ENCODE measurements at regions not wholly inside any gene's neighbourhood (a gene's known extent, or its start where the extent isn't known, plus 50 kb on each side); places are given as distances from the start of the nearest gene placed in this dataset.
"Not testable (repeated sequence)": the region's sequence is repeated elsewhere in the genome, so short reads cannot be mapped to it uniquely, and the experiment has no call there.

- in situ Hi-C loops (cut with MboI; ENCODE audit: low sequenced_read_pairs), result no loop called here
Measured at GRCh38 chr11:98060759-98061158, 960.0 kb upstream of the CNTN5 start.

DNA sequence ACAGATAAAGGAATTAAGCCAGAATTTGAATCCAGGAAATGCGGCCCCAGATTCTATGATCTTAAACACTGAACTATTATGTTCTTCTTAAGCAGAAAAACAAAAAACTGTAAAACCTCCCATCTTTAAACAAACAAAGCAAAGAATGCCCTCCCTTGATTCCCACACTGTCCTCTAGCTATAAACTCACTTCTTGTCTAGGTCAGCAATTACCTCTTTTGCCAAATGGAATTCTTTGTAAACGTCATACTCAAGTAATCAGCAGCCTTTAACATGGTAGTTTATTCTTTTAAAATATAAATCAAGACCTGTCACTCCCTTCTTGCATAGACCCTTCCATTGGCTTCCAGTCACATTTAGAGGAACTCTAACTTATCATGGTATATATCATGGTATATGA is 958.9 kb upstream of the CNTN5 start:
- in situ Hi-C loops (cut with MboI; ENCODE audit: low sequenced_read_pairs), result no loop called here

GRCh38 chr11:98062714-98063113 is 958.0 kb upstream of the CNTN5 start:
- in situ Hi-C loops (cut with MboI; ENCODE audit: low sequenced_read_pairs), result no loop called here

DNA sequence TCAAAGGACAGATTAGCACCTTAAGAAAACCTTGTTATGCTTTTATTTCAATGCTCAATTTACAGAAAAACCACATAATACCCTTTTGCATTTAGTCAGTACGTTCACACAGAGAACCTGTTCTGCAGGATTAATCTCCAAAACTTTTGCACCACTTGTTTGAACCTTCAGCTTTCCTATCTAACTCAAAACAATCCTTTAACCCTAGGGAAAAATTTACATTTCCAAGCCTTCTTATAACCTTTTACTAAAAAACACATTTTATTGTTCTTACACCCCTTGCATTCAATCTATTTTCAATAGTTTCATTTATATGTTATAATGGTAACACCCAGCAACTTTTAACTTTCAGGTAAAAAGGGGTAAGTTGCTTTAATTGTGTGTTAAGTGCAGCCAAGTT is 952.5 kb upstream of the CNTN5 start:
- in situ Hi-C loops (cut with MboI; ENCODE audit: low sequenced_read_pairs), result no loop called here

DNA sequence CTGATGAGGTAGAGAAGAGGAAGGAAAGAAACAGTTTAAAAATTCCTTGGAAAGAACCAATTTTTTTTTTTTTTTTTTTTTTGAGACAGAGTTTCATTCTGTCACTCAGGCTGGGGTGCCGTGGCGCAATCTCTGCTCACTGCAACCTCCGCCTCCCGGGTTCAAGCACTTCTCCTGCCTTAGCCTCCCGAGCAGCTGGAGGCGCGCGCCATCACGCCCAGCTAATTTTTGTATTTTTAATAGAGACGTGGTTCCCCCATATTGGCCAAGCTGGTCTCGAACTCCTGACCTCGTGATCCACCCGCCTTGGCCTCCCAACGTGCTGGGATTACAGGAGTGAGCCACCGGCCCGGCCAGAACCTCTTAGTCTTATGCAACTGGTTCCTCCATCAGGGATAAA is 951.6 kb upstream of the CNTN5 start:
- in situ Hi-C loops (cut with MboI; ENCODE audit: low sequenced_read_pairs), result not testable (repeated sequence)

- in situ Hi-C loops (cut with MboI; ENCODE audit: low sequenced_read_pairs), result no loop called here
Measured at GRCh38 chr11:98069861-98070260, 950.9 kb upstream of the CNTN5 start.

DNA sequence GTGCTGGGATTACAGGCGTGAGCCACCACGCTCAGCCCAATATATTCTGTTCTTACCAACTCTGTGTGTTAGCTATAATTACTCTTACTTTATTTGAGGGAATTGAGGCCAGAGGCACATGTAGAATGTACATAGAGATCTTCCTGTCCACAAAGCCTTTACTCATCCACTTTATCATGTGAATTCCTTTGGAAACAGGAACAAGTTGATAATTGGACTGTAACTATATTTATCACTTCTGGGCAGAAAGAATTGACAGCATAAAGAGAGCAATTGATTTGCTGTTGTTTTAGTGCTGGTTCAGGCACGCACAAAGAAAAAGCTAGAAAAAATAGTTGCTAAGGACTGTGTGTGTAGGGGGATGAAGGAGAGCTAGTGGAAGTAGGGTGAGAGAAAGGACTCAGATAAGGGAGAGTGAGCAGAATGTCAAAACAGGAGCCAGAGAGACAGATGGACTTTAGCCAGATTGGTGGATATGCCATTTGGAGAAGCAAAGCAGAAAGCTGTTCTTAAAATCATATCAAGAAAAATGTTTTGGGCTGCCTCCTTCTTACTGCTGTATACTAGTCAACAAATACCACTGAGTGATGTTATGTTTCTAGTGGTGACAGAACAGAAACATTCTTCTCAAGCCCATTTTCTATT is 929.8 kb upstream of the CNTN5 start:
- in situ Hi-C loops (cut with MboI; ENCODE audit: low sequenced_read_pairs), result no loop called here

- in situ Hi-C loops (cut with MboI; ENCODE audit: low sequenced_read_pairs), result no loop called here
Measured at GRCh38 chr11:98099371-98099770, 921.4 kb upstream of the CNTN5 start.

GRCh38 chr11:98100689-98101088 is 920.1 kb upstream of the CNTN5 start:
- in situ Hi-C loops (cut with MboI; ENCODE audit: low sequenced_read_pairs), result no loop called here

GRCh38 chr11:98101329-98101728 is 919.4 kb upstream of the CNTN5 start:
- in situ Hi-C loops (cut with MboI; ENCODE audit: low sequenced_read_pairs), result no loop called here

DNA sequence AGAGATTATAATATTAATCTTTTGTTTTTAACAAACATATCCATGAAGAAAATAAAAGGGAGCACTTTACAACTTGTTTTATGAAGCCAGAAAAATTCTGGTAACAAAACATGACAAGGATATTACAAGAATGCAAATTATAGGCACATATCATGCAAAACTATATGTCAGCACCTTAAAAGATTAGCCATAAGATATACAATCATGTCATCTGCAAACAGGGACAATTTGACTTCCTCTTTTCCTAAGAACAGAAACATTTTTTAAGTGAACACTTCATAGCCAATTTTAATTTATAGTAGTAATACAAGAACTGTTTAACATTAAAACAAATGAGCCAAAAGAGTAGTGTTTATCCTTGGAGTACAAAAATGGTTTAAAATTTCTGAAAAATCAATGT is 916.5 kb upstream of the CNTN5 start:
- in situ Hi-C loops (cut with MboI; ENCODE audit: low sequenced_read_pairs), result no loop called here

- in situ Hi-C loops (cut with MboI; ENCODE audit: low sequenced_read_pairs), result no loop called here
Measured at GRCh38 chr11:98107736-98108135, 913.0 kb upstream of the CNTN5 start.

DNA sequence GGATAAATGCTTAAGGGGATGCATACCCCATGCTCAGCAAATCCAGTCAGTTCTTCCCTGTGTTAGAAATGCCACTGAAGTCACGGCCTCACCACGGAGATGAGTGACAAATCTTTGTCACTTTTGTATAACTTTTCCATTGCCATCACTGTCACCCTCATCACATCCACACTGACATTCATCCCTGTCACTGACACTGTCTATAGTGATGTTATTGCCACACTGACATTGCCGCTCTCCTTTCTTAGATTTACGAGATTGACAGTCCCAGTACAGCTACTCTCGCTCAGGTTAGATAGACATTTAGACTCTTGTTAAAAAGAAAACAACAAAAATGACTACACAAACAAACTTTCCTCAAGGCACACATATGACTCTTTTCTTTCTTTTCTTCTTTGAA is 910.7 kb upstream of the CNTN5 start:
- in situ Hi-C loops (cut with MboI; ENCODE audit: low sequenced_read_pairs), result no loop called here

- in situ Hi-C loops (cut with MboI; ENCODE audit: low sequenced_read_pairs), result no loop called here
Measured at GRCh38 chr11:98115873-98116272, 904.9 kb upstream of the CNTN5 start.

DNA sequence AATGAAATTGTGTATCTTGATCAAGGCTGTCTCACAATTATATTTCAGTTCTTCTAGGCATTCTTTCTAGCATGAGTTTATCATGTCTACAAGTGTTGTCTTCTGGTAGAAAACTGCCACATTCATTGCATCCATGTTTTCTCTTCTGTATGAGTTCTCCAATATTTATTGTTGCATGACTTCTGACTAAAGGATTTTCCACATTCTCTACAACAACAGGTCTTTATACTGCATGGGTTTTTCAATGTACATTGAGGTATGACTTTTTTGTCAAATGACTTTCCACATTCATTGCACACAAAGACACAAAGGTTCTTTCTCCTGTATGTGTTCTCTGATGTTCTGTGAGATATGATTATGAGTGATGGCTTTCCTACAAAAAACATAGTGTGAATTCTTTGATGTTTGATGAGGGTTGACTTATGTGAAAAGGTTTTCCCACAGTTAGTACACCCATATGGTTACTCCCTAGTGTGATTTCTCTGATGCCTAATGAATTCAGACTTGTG is 890.6 kb upstream of the CNTN5 start:
- in situ Hi-C loops (cut with MboI; ENCODE audit: low sequenced_read_pairs), result no loop called here

DNA sequence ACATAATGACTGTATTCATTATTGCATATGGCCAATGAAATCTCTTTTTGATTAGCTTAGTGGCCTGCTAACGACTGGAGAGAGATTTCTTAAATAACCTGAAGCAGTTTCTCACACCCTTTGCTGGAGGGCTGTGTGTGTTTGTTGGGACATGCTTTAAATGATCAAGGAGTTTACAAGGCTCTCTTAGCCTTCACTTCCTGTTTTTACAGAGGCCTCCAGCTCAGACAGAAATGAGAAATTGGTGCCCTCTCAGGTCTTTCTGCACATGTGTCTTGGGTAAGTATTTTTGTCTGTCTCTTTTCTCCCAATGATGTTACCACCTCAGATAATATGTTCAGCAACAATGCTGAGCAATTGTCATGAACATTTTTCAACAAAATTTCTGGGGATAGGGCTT is 884.4 kb upstream of the CNTN5 start:
- in situ Hi-C loops (cut with MboI; ENCODE audit: low sequenced_read_pairs), result no loop called here

DNA sequence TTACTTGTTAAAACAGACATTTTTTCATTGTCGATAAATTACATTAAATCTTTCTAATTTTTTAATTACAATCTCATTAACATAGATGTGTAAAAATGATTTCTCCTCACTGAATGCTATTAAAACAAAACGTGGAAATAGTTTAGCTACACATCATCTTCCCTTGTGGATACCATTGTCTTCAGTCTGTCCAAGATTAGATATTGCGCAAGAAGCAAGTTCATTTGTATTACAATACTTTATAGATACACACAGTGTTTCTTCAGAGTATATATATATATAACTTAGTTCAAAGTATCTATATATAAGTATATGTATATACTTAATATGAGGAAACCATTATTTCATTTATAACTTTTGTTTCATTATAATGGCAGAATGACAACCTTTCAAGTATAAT is 883.3 kb upstream of the CNTN5 start:
- in situ Hi-C loops (cut with MboI; ENCODE audit: low sequenced_read_pairs), result no loop called here

DNA sequence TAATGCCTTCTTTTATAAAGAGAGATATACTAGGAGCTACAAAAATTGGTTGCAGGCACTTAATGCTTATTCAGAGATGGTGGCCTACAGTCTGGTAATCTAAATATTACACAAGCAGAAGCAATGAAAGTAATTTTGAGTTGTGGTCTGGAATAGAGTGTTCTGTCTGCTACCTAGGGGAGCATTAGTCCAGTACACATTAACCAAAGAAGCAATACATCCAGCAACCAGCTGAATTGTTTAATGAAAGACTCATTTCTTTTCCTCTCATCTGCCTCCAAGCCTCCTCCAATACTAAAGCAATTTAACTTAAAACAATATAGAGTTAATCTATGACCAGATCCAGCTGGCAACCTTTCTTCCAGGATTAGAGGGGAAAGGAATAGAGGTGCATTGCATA is 877.1 kb upstream of the CNTN5 start:
- in situ Hi-C loops (cut with MboI; ENCODE audit: low sequenced_read_pairs), result no loop called here

DNA sequence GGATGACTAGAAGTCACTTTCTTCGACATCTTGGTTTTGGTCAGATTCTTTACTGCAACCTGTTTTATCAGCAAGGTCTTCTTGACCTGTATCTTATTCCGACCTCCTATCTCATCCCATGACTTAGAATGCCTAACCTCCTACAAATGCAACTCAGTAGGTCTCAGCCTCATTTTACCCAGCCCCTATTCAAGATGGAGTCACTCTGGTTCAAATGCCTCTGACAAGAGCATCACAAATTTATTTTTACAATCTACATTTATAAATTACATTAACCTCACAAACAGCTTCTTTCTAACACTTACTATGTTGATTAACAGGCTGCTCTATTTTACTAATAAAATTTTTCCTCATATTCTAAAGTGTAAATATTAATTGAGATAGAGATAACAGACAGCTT is 867.0 kb upstream of the CNTN5 start:
- in situ Hi-C loops (cut with MboI; ENCODE audit: low sequenced_read_pairs), result no loop called here

- in situ Hi-C loops (cut with MboI; ENCODE audit: low sequenced_read_pairs), result no loop called here
Measured at GRCh38 chr11:98155696-98156095, 865.1 kb upstream of the CNTN5 start.

GRCh38 chr11:98177925-98178324 is 842.8 kb upstream of the CNTN5 start:
- in situ Hi-C loops (cut with MboI; ENCODE audit: low sequenced_read_pairs), result no loop called here

DNA sequence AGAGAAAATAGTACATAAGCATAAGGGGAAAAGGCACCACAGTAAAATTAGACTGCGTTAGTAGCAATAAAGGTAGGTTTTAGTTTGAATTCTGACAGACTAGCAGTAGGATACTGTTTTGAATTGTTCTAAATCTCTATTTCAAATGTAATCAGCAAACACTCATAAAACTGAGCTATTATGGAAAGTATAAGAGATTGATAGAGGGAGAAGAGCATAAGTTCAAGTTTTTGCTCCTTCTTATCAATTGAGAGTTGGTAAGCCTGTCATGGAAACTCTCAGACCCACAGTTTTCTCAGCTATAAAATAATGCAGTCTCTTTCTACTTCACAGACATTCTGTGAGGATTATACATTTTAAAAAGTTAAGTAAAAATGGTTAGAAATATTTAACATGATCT is 840.2 kb upstream of the CNTN5 start:
- in situ Hi-C loops (cut with MboI; ENCODE audit: low sequenced_read_pairs), result no loop called here

- in situ Hi-C loops (cut with MboI; ENCODE audit: low sequenced_read_pairs), result no loop called here
Measured at GRCh38 chr11:98180921-98181320, 839.8 kb upstream of the CNTN5 start.

Measured in HL-60/S4 treated with phorbol 12-myristate 13-acetate at 8.2 ng/mL for 4 days and 3 days (cell line).